ENCODE measurements at regions not wholly inside any gene's neighbourhood (a gene's known extent, or its start where the extent isn't known, plus 50 kb on each side); places are given as distances from the start of the nearest gene placed in this dataset.
"Not testable (repeated sequence)": the region's sequence is repeated elsewhere in the genome, so short reads cannot be mapped to it uniquely, and the experiment has no call there.

- Mint-ChIP-seq H3K36me3 (no peaks in the 10 kb centered on the region), H3K4me3 (no peak overlapping the region), H3K9me3 (peaks cover 5% of the 10 kb centered on the region), H3K27ac (no peak overlapping the region), H3K27me3 (no peaks in the 10 kb centered on the region), H3K4me1 (no peaks in the 10 kb centered on the region)
These were observed 201.9 kb upstream of the ARPP21 start for GRCh38 chr3:35437381-35437780.

DNA sequence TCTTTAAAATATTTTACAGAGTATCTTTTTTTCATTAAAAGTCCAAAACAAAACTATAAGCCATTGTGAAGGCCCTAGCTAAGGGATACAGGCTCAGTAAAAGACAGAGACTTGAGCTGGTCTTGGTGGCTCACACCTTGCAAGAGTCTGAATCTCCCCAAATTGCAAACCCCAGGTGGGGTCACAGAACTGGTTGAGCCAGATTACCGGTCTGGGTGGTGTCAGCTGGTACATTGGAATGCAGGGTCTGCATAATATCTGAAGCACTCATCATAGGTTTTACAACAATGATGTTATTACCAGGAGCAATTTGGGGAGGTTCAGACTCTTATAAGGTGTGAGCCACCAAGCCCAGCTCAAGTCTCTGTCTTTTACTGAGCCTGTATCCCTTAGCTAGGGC, 201.2 kb upstream of the ARPP21 start:
- Mint-ChIP-seq H3K27me3 (no peaks in the 10 kb centered on the region), H3K36me3 (no peaks in the 10 kb centered on the region), H3K4me1 (no peaks in the 10 kb centered on the region), H3K4me3 (no peak overlapping the region), H3K27ac (no peak overlapping the region), H3K9me3 (peaks cover 5% of the 10 kb centered on the region)

DNA sequence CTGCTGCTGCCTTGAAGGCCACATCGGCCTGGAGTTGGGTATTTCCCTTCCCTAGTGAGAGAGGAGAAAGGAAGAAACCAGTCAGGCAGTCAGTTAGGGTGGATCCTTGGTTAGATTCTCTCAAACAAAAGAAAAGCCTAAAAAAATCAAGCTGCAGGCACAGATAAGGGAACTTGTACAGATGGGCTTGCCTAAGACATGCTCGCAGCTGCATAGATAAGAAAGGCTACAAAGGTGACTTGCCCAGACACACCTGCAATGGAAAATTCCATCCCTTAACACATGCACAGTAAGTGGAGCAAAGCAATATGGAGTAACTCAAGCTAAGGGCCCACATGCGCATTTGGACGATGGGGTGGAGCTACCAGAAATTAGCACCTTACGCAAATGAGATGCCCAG, 199.7 kb upstream of the ARPP21 start:
- H3K36me3 Mint-ChIP-seq = no peaks in the 10 kb centered on the region

GRCh38 chr3:35440826-35441225, 198.5 kb upstream of the ARPP21 start:
- H3K4me3 Mint-ChIP-seq = no peak overlapping the region
- H3K36me3 Mint-ChIP-seq = no peaks in the 10 kb centered on the region
- H3K4me1 Mint-ChIP-seq = no peaks in the 10 kb centered on the region
- H3K27ac Mint-ChIP-seq = no peak overlapping the region
- H3K9me3 Mint-ChIP-seq = peaks cover 5% of the 10 kb centered on the region
- H3K27me3 Mint-ChIP-seq = no peaks in the 10 kb centered on the region

More for the DNA sequence above, 199.7 kb upstream of the ARPP21 start:
- Mint-ChIP-seq H3K27ac (no peak overlapping the region), H3K4me1 (no peaks in the 10 kb centered on the region), H3K9me3 (peaks cover 5% of the 10 kb centered on the region), H3K27me3 (no peaks in the 10 kb centered on the region), H3K4me3 (no peak overlapping the region)

DNA sequence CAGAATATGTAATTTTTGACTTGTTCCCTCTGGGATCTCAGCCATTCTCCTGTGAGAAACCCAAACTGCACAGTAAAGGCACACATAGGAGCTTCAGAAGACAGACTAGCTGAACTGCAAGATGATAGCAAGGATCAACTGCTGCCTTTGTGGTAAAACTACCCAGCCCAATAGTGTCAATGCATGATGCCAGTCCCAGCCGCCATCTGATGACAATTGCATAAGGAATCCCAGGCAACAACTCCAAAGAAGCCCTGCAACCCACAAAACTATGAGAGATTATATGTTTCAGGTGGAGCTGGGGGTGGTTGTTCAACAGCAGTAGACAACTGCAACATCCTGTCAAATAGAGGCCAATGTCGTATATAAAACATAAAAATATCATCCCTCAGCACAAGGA, 192.4 kb upstream of the ARPP21 start:
- no peaks in the 10 kb centered on the region for H3K36me3 Mint-ChIP-seq
- H3K27me3 Mint-ChIP-seq = no peaks in the 10 kb centered on the region
- H3K4me3 Mint-ChIP-seq = no peak overlapping the region
- no peak overlapping the region for H3K27ac Mint-ChIP-seq
- no peaks in the 10 kb centered on the region for H3K4me1 Mint-ChIP-seq
- H3K9me3 Mint-ChIP-seq = no peaks in the 10 kb centered on the region

- Mint-ChIP-seq H3K4me3 (no peak overlapping the region), H3K27ac (no peak overlapping the region), H3K27me3 (no peaks in the 10 kb centered on the region), H3K9me3 (no peaks in the 10 kb centered on the region), H3K36me3 (no peaks in the 10 kb centered on the region), H3K4me1 (no peaks in the 10 kb centered on the region)
These were observed 191.2 kb upstream of the ARPP21 start for GRCh38 chr3:35448121-35448520.

- H3K4me1 Mint-ChIP-seq = no peaks in the 10 kb centered on the region
- no peak overlapping the region for H3K4me3 Mint-ChIP-seq
- H3K36me3 Mint-ChIP-seq = no peaks in the 10 kb centered on the region
- H3K9me3 Mint-ChIP-seq = peaks cover 2% of the 10 kb centered on the region
- H3K27me3 Mint-ChIP-seq = no peaks in the 10 kb centered on the region
- no peak overlapping the region for H3K27ac Mint-ChIP-seq
These were observed 190.6 kb upstream of the ARPP21 start for GRCh38 chr3:35448681-35449080.

GRCh38 chr3:35454819-35455218, 184.5 kb upstream of the ARPP21 start:
- not testable (repeated sequence) for H3K27ac Mint-ChIP-seq, H3K27me3 Mint-ChIP-seq, H3K4me3 Mint-ChIP-seq, H3K9me3 Mint-ChIP-seq, H3K36me3 Mint-ChIP-seq, H3K4me1 Mint-ChIP-seq

DNA sequence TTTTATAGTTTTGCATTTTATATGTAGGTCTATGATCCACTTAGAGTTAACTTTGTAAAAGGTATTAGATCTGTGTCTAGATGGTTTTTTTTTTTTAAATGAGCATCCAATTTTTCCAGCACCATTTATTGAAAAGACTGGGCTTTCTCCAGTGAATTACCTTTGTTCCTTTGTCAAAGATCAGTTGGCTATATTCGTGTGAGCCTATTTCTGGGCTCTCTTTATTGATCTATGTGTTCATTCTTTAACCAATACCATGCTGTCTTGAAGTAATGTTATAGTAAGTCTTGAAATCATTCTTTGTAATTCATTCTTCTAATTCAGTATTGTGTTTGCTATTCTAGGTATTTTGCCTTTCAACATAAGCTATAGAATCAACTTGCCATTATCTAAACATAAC, 165.4 kb upstream of the ARPP21 start:
- no peaks in the 10 kb centered on the region for H3K27me3 Mint-ChIP-seq
- H3K9me3 Mint-ChIP-seq = peaks cover 6% of the 10 kb centered on the region
- H3K36me3 Mint-ChIP-seq = no peaks in the 10 kb centered on the region
- H3K4me1 Mint-ChIP-seq = no peaks in the 10 kb centered on the region
- no peak overlapping the region for H3K27ac Mint-ChIP-seq
- H3K4me3 Mint-ChIP-seq = no peak overlapping the region

DNA sequence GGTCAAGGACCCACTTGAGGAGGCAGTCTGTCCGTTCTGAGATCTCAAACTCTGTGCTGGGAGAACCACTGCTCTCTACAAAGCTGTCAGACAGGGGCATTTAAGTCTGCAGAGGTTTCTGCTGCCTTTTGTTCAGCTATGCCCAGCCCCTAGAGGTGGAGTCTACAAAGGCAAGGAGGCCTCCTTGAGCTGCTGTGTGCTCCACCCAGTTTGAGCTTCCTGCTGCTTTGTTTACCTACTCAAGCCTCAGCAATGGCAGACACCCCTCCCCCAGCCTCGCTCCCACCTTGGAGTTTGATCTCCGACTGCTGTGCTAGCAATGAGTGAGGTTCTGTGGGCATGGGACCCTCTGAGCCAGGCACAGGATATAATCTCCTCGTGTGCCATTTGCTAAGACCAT, 156.8 kb upstream of the ARPP21 start:
- H3K9me3 Mint-ChIP-seq, H3K27ac Mint-ChIP-seq, H3K4me3 Mint-ChIP-seq, H3K27me3 Mint-ChIP-seq, H3K36me3 Mint-ChIP-seq, H3K4me1 Mint-ChIP-seq: not testable (repeated sequence)

GRCh38 chr3:35483131-35483530, 156.2 kb upstream of the ARPP21 start:
- Mint-ChIP-seq H3K4me1 (no peaks in the 10 kb centered on the region), H3K36me3 (no peaks in the 10 kb centered on the region), H3K4me3 (no peak overlapping the region), H3K9me3 (peaks cover under 1% of the 10 kb centered on the region), H3K27ac (no peak overlapping the region), H3K27me3 (no peaks in the 10 kb centered on the region)

- no peaks in the 10 kb centered on the region for H3K4me1 Mint-ChIP-seq
- H3K4me3 Mint-ChIP-seq = no peak overlapping the region
- H3K9me3 Mint-ChIP-seq = peaks cover 8% of the 10 kb centered on the region
- H3K27me3 Mint-ChIP-seq = no peaks in the 10 kb centered on the region
- no peaks in the 10 kb centered on the region for H3K36me3 Mint-ChIP-seq
- H3K27ac Mint-ChIP-seq = no peak overlapping the region
These were observed 154.3 kb upstream of the ARPP21 start for GRCh38 chr3:35484929-35485530.

DNA sequence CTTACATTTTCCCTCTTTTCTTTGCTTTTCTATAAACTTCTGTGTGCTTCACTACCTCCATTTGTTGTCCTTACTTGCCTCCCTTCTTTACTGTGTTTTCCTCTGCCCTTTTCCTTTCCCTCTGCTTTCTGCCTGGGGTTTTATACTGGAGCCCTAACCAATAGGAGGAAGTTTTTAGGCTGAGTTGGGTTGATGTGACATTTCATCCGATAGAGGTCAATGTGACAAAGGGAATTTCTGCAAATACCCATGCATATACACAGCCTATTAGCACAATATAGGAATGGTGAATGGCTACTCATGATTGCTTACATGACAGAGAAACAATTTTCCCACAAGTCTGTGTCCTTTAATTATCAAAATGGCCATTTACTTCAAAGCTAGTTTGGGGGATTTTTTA, 153.0 kb upstream of the ARPP21 start:
- H3K27ac Mint-ChIP-seq = no peak overlapping the region
- H3K9me3 Mint-ChIP-seq = peaks cover 11% of the 10 kb centered on the region
- no peaks in the 10 kb centered on the region for H3K36me3 Mint-ChIP-seq
- H3K4me1 Mint-ChIP-seq = no peaks in the 10 kb centered on the region
- no peak overlapping the region for H3K4me3 Mint-ChIP-seq
- H3K27me3 Mint-ChIP-seq = no peaks in the 10 kb centered on the region

GRCh38 chr3:35487376-35487775, 151.9 kb upstream of the ARPP21 start:
- H3K36me3 Mint-ChIP-seq = no peaks in the 10 kb centered on the region

GRCh38 chr3:35488526-35488925, 150.8 kb upstream of the ARPP21 start:
- Mint-ChIP-seq H3K27me3 (no peaks in the 10 kb centered on the region), H3K4me1 (no peaks in the 10 kb centered on the region), H3K4me3 (no peak overlapping the region), H3K27ac (no peak overlapping the region), H3K36me3 (no peaks in the 10 kb centered on the region), H3K9me3 (peaks cover 12% of the 10 kb centered on the region)

More at GRCh38 chr3:35487376-35487775, 151.9 kb upstream of the ARPP21 start:
- H3K4me3 Mint-ChIP-seq = no peak overlapping the region
- H3K9me3 Mint-ChIP-seq = peaks cover 12% of the 10 kb centered on the region
- H3K27me3 Mint-ChIP-seq = no peaks in the 10 kb centered on the region
- H3K4me1 Mint-ChIP-seq = no peaks in the 10 kb centered on the region
- H3K27ac Mint-ChIP-seq = no peak overlapping the region

- Mint-ChIP-seq H3K9me3 (peaks cover 15% of the 10 kb centered on the region), H3K4me1 (no peaks in the 10 kb centered on the region), H3K27ac (no peak overlapping the region), H3K36me3 (no peaks in the 10 kb centered on the region), H3K27me3 (no peaks in the 10 kb centered on the region), H3K4me3 (no peak overlapping the region)
These were observed 146.5 kb upstream of the ARPP21 start for GRCh38 chr3:35492841-35493240.

DNA sequence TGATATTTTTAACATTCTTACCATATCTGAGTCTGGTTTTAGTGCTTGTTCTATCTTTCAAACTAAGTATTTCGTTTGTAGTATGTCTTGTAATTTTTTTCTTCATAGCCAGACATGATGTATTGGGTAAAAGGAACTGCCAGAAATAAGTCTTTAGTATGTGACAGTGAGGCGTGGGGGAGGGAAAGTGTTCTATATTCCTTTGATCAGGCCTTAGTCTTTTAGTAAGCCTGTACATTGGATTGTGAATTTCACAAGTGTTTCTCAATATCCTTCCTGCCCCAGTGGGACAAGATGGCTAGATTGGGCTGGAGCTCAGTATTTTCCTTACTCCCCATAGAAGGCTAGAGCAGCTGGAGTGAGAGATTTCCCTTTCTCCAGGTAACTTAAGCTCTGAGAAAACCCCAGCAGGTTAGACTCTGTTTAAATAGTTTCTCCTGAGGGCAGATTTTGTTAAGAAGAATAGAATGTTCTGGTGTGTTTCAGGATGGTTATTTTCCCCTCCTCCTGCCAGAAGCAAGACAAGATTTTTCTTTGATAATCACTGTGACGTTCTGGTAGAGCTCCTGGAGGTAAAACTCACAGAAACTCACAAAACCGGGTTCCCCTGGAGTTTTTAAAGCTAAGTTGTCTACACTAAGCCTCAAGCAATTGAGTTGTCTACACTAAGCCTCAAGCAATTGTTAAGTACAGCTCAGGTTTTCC, 140.7 kb upstream of the ARPP21 start:
- no peaks in the 10 kb centered on the region for H3K36me3 Mint-ChIP-seq
- H3K4me1 Mint-ChIP-seq = no peaks in the 10 kb centered on the region
- H3K27me3 Mint-ChIP-seq = no peaks in the 10 kb centered on the region
- H3K4me3 Mint-ChIP-seq = no peak overlapping the region
- no peak overlapping the region for H3K27ac Mint-ChIP-seq
- H3K9me3 Mint-ChIP-seq = peaks cover 10% of the 10 kb centered on the region

Data from activated naive CD4-positive, alpha-beta T cell treated with anti-CD3 and anti-CD28 coated beads, Interleukin-2, amount 50 U/mL, for 24 hours (primary cell).